ENCODE measurements at regions not wholly inside any gene's neighbourhood (a gene's known extent, or its start where the extent isn't known, plus 50 kb on each side); places are given as distances from the start of the nearest gene placed in this dataset.

DNA sequence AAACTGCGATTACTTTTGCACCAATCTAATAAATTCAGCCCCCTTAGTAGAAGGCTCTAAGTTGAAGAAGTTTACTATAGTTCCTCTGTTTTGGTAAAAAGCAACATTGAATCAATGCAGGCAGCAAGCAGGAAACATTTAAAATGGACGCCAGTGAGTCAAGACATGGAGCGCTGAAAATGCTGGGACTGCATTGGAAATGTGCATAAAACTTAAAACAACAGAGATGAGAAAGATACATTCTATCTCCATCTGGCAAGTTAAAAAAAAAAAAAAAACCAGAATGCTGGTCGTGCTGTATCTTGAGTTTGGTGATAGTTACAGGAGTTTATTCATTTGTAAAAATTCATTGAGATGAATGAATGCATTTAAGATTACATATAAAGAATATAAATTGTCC lies 117.0 kb upstream of the TWIST2 start:
- TF ChIP-seq POLR2AphosphoS5 (IDR thresholded peaks at IDR 0.05) (no peak), POLR2A (IDR thresholded peaks at IDR 0.05) (no peak)
- TF ChIP-seq, protein P1, sequence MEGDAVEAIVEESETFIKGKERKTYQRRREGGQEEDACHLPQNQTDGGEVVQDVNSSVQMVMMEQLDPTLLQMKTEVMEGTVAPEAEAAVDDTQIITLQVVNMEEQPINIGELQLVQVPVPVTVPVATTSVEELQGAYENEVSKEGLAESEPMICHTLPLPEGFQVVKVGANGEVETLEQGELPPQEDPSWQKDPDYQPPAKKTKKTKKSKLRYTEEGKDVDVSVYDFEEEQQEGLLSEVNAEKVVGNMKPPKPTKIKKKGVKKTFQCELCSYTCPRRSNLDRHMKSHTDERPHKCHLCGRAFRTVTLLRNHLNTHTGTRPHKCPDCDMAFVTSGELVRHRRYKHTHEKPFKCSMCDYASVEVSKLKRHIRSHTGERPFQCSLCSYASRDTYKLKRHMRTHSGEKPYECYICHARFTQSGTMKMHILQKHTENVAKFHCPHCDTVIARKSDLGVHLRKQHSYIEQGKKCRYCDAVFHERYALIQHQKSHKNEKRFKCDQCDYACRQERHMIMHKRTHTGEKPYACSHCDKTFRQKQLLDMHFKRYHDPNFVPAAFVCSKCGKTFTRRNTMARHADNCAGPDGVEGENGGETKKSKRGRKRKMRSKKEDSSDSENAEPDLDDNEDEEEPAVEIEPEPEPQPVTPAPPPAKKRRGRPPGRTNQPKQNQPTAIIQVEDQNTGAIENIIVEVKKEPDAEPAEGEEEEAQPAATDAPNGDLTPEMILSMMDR (IDR thresholded peaks at IDR 0.05 in 8 of 11, conservative IDR thresholded peaks at IDR 0.05 in 3 of 11) = no peak
- no peaks in the 10 kb centered on the region for H3K9me3 ChIP-seq
- H3K4me3 ChIP-seq = no peak overlapping the region
- no peak overlapping the region for H3K27ac ChIP-seq
- no peaks in the 10 kb centered on the region for H3K36me3 ChIP-seq
- no peaks in the 10 kb centered on the region for H3K4me1 ChIP-seq
- 83 to 95% (median 87%) methylated on average over 4 of the region's 4 CpGs for WGBS, 5 donors
- intact Hi-C loops (cut with DNase I; ENCODE audit: low total_unique reads) = no loop called here
- peaks cover 0 to 13% (median 0%) of the 10 kb centered on the region in 7 donors for H3K27me3 ChIP-seq (replicated peaks in 1 of 7)
- DNase-seq = no peak

DNA sequence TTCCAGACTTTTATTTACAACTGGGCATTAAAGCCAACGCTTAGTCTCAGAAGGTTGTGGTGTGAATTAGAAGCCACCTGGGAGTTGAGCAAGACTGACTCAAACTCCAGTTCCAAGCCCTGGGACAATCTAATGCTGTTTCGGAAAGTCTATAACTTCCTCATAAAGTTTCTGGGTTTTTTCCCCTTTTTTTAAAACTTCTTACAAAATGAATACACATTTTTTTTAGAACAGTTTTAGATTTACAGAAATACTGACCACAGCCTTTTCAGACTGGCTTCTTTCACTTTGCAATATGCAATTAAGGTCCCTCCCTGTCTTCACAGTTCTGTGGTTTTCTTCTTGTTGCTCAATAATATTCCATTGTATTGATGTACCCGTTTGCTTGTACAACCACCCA lies 115.9 kb upstream of the TWIST2 start:
- TF ChIP-seq POLR2AphosphoS5 (IDR thresholded peaks at IDR 0.05) (no peak), POLR2A (IDR thresholded peaks at IDR 0.05) (no peak)
- TF ChIP-seq, protein P1 (IDR thresholded peaks at IDR 0.05 in 8 of 11, conservative IDR thresholded peaks at IDR 0.05 in 3 of 11) = no peak
- intact Hi-C loops (cut with DNase I; ENCODE audit: low total_unique reads) = no loop called here
- Histone ChIP-seq H3K36me3 (no peaks in the 10 kb centered on the region), H3K4me3 (no peak overlapping the region), H3K9me3 (no peaks in the 10 kb centered on the region), H3K4me1 (no peaks in the 10 kb centered on the region), H3K27me3 (replicated peaks in 1 of 7) (peaks cover 0 to 18% (median 0%) of the 10 kb centered on the region in 7 donors), H3K27ac (no peak overlapping the region)
- 45 to 64% (median 53%) methylated on average over 3 of the region's 3 CpGs for WGBS, 5 donors
- DNase-seq = no peak

DNA sequence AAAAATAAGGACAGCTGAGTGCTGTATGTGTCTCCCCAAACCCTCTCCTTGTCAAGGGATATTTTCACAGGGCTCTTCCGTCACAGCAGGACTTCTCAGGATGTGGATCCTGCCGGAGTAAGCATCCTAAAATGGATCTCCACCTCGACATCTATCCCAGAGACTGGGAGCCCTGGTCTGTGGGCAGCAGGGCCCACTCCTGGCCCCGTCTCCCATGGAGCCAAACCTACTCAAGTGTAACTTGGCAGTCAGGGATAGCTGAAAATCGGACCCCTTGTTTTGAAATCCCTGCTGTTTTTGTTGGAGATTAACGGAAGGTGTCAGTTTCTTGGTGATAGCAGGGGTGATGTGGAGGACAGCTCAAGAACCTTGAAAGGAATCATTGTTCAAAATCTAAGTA lies 109.0 kb upstream of the TWIST2 start:
- Histone ChIP-seq H3K27me3 (replicated peaks in 1 of 7) (peaks cover 0 to 77% (median 0%) of the 10 kb centered on the region in 7 donors), H3K4me3 (no peak overlapping the region), H3K36me3 (no peaks in the 10 kb centered on the region), H3K4me1 (no peaks in the 10 kb centered on the region), H3K27ac (no peak overlapping the region), H3K9me3 (no peaks in the 10 kb centered on the region)
- intact Hi-C loops (cut with DNase I; ENCODE audit: low total_unique reads) = no loop called here
- WGBS, 5 donors = 75 to 90% (median 78%) methylated on average over 6 of the region's 6 CpGs
- TF ChIP-seq, protein P1 (IDR thresholded peaks at IDR 0.05 in 8 of 11, conservative IDR thresholded peaks at IDR 0.05 in 3 of 11) = no peak
- TF ChIP-seq POLR2A (IDR thresholded peaks at IDR 0.05) = no peak
- DNase-seq = no peak

DNA sequence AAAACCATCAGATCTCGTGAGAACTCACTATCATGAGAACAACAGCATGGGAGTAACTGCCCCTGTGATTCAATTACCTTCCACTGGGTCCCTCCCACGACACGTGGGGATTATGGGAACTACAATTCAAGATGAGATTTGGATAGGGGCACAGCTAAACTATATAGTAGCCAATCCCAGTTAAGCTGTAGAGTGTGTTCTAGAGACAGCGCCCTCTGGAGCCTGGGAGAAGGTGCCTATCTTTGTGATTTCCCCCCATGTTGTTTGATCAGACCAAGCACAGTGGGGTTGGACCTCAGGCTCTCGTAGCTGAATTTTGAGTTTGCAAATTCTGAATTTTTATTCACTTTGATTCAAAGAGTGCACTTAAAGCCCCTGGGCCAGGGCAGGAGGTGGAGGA lies 108.2 kb upstream of the TWIST2 start:
- Histone ChIP-seq H3K27ac (no peak overlapping the region), H3K27me3 (replicated peaks in 1 of 7) (peaks cover 0 to 85% (median 0%) of the 10 kb centered on the region in 7 donors), H3K9me3 (no peaks in the 10 kb centered on the region), H3K4me3 (no peak overlapping the region), H3K4me1 (no peaks in the 10 kb centered on the region), H3K36me3 (no peaks in the 10 kb centered on the region)
- no peak for TF ChIP-seq POLR2A (IDR thresholded peaks at IDR 0.05)
- TF ChIP-seq POLR2AphosphoS5 (IDR thresholded peaks at IDR 0.05) = no peak
- TF ChIP-seq, protein P1 (IDR thresholded peaks at IDR 0.05 in 8 of 11, conservative IDR thresholded peaks at IDR 0.05 in 3 of 11) = no peak
- DNase-seq = no peak
- intact Hi-C loops (cut with DNase I; ENCODE audit: low total_unique reads) = no loop called here
- WGBS, 5 donors = 69 to 75% (median 72%) methylated on average over 5 of the region's 5 CpGs

All from spleen (tissue), 11 donors.